ENCODE measurements at regions not wholly inside any gene's neighbourhood (a gene's known extent, or its start where the extent isn't known, plus 50 kb on each side); places are given as distances from the start of the nearest gene placed in this dataset.

GRCh38 chr1:17880449-17880848 lies 125.3 kb downstream of the ACTL8 start (continued):
- no peak for TF ChIP-seq REST (IDR thresholded peaks at IDR 0.05; ENCODE audit: low read depth, low read length)
- no peak for TF ChIP-seq RCOR1 (IDR thresholded peaks at IDR 0.05; ENCODE audit: low read length)

GRCh38 chr1:17881761-17882160 lies 126.6 kb downstream of the ACTL8 start:
- Histone ChIP-seq H4K20me1 (ENCODE audit: insufficient read depth) (no peaks in the 10 kb centered on the region), H3K79me2 (ENCODE audit: insufficient read depth) (no peaks in the 10 kb centered on the region), H3K4me3 (ENCODE audit: low read depth in 2 of 2, low read length in 1 of 2) (no peak overlapping the region), H3K4me2 (no peak overlapping the region), H3F3A (replicated peaks; ENCODE audit: insufficient read depth) (no peaks in the 10 kb centered on the region), H3K4me1 (ENCODE audit: control insufficient read depth in 1 of 2, insufficient read depth in 2 of 2, low read depth in 1 of 2, low read length in 1 of 2) (peaks cover 8 to 10% of the 10 kb centered on the region in 2 experiments; a peak in 1 of 4 replicates), H3K27me3 (ENCODE audit: insufficient read depth) (no peaks in the 10 kb centered on the region), H3K9ac (no peak overlapping the region), H3K9me3 (no peaks in the 10 kb centered on the region), H3K27ac (ENCODE audit: low read depth in 2 of 2, low read length in 1 of 2) (no peak overlapping the region), H3K9me2 (no peaks in the 10 kb centered on the region), H3K36me3 (replicated peaks in 1 of 2; ENCODE audit: control insufficient read depth in 1 of 2, insufficient read depth in 2 of 2, low read length in 1 of 2) (no peaks in the 10 kb centered on the region), H2AFZ (ENCODE audit: low read depth) (no peak overlapping the region)
- ChIA-PET POLR2A (no interaction called here), CTCF (interaction anchor here (1.5 kb wide), 1 partner anchor 42 kb away, joined by 5 read pairs; no protein-coding TSS in a partner anchor)
- DNase-seq = peak; percentile 49
- WGBS (ENCODE audit: low lambda C conversion rate) = 69% methylated on average over 8 of the region's 8 CpGs
- TF ChIP-seq USF1 (IDR thresholded peaks at IDR 0.05; ENCODE audit: borderline replicate concordance, low read depth) (no peak), REST (IDR thresholded peaks at IDR 0.05; ENCODE audit: low read depth, low read length) (no peak), RAD21 (IDR thresholded peaks at IDR 0.05; ENCODE audit: low read length) (0 out of 2 replicates have a peak, but pooled peaks have one; percentile 13)

- Histone ChIP-seq H3K9me3 (no peaks in the 10 kb centered on the region), H3K79me2 (ENCODE audit: insufficient read depth) (no peaks in the 10 kb centered on the region), H3K36me3 (replicated peaks in 1 of 2; ENCODE audit: control insufficient read depth in 1 of 2, insufficient read depth in 2 of 2, low read length in 1 of 2) (no peaks in the 10 kb centered on the region), H4K20me1 (ENCODE audit: insufficient read depth) (no peaks in the 10 kb centered on the region), H3K9me2 (no peaks in the 10 kb centered on the region), H3K4me1 (ENCODE audit: control insufficient read depth in 1 of 2, insufficient read depth in 2 of 2, low read depth in 1 of 2, low read length in 1 of 2) (peaks cover 8 to 10% of the 10 kb centered on the region in 2 experiments; a peak in 1 of 4 replicates), H3K4me3 (ENCODE audit: low read depth in 2 of 2, low read length in 1 of 2) (no peak overlapping the region), H2AFZ (ENCODE audit: low read depth) (no peak overlapping the region), H3K27ac (ENCODE audit: low read depth in 2 of 2, low read length in 1 of 2) (no peak overlapping the region), H3K4me2 (no peak overlapping the region), H3K27me3 (ENCODE audit: insufficient read depth) (no peaks in the 10 kb centered on the region), H3F3A (replicated peaks; ENCODE audit: insufficient read depth) (no peaks in the 10 kb centered on the region), H3K9ac (no peak overlapping the region)
- WGBS (ENCODE audit: low lambda C conversion rate) = 80% methylated on average over 2 of the region's 5 CpGs
- CTCF ChIA-PET = no interaction called here
- DNase-seq = no peak
- POLR2A ChIA-PET = no interaction called here
- TF ChIP-seq ELF1 (IDR thresholded peaks at IDR 0.05) (no peak), USF2 (IDR thresholded peaks at IDR 0.05; ENCODE audit: borderline replicate concordance, low read depth, low read length) (no peak), MEF2A (IDR thresholded peaks at IDR 0.05; ENCODE audit: borderline replicate concordance, low read depth) (no peak), MAX (IDR thresholded peaks at IDR 0.05; ENCODE audit: low read depth) (no peak), MXI1 (IDR thresholded peaks at IDR 0.05; ENCODE audit: low read depth, low read length) (no peak), TEAD4 (IDR thresholded peaks at IDR 0.05; ENCODE audit: borderline replicate concordance, insufficient read depth) (no peak), REST (IDR thresholded peaks at IDR 0.05; ENCODE audit: low read depth, low read length) (no peak), POLR2AphosphoS5 (IDR thresholded peaks at IDR 0.05; ENCODE audit: low read depth, low read length) (no peak)
Observed at GRCh38 chr1:17883136-17883535, 128.0 kb downstream of the ACTL8 start.
